ENCODE measurements at regions not wholly inside any gene's neighbourhood (a gene's known extent, or its start where the extent isn't known, plus 50 kb on each side); places are given as distances from the start of the nearest gene placed in this dataset.

GRCh38 chr7:69398986-69399385, 199.3 kb upstream of the AUTS2 start:
- intact Hi-C loops (cut with DNase I; ENCODE audit: low total_unique reads), result no loop called here
- no peak for ATAC-seq

GRCh38 chr7:69399401-69399800, 198.9 kb upstream of the AUTS2 start:
- intact Hi-C loops (cut with DNase I; ENCODE audit: low total_unique reads), result no loop called here
- no peaks in the 10 kb centered on the region for H3K9me3 ChIP-seq
- in situ Hi-C loops (cut with MboI; ENCODE audit: low sequenced_read_pairs in 4 of 4), result no loop called here
- no peaks in the 10 kb centered on the region for H3K36me3 ChIP-seq
- H3K4me3 ChIP-seq, result no peak overlapping the region
- H3K27ac ChIP-seq, result no peak overlapping the region
- no peaks in the 10 kb centered on the region for H3K4me1 ChIP-seq
- no peaks in the 10 kb centered on the region for H3K27me3 ChIP-seq
- ATAC-seq, result no peak
- no peak for TF ChIP-seq CTCF (IDR thresholded peaks at IDR 0.05 in 4 of 5, conservative IDR thresholded peaks at IDR 0.05 in 1 of 5)
- no peak for TF ChIP-seq POLR2A (IDR thresholded peaks at IDR 0.05)
- peak in 1 of 2 donors; percentile 12 for DNase-seq

More at GRCh38 chr7:69398986-69399385, 199.3 kb upstream of the AUTS2 start:
- Histone ChIP-seq H3K36me3 (no peaks in the 10 kb centered on the region), H3K4me3 (no peak overlapping the region), H3K27ac (no peak overlapping the region), H3K9me3 (no peaks in the 10 kb centered on the region), H3K4me1 (no peaks in the 10 kb centered on the region), H3K27me3 (no peaks in the 10 kb centered on the region)
- no peak for TF ChIP-seq CTCF (IDR thresholded peaks at IDR 0.05 in 4 of 5, conservative IDR thresholded peaks at IDR 0.05 in 1 of 5)
- no peak for TF ChIP-seq POLR2A (IDR thresholded peaks at IDR 0.05)
- no peak for DNase-seq
- in situ Hi-C loops (cut with MboI; ENCODE audit: low sequenced_read_pairs in 4 of 4), result no loop called here

DNA sequence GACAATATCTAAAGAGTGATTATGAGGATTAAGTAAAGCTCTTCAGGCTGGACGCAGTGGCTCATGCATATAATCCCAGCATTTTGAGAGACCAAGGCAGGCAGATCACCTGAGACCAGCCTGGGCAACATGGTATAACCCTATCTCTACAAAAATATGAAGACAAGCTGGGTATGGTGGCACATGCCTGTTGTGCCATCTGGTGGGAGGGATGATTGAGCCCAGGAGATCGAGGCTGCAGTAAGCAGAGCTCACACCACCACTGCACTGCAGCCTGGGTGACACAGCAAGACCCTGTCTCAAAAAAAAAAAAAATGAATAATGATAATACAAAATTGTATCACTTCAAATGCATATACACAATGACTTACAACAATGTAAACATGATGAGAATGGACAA, 195.6 kb upstream of the AUTS2 start:
- TF ChIP-seq POLR2A (IDR thresholded peaks at IDR 0.05) (no peak), CTCF (IDR thresholded peaks at IDR 0.05 in 4 of 5, conservative IDR thresholded peaks at IDR 0.05 in 1 of 5) (no peak)
- in situ Hi-C loops (cut with MboI; ENCODE audit: low sequenced_read_pairs in 4 of 4) (no loop called here), intact Hi-C loops (cut with DNase I; ENCODE audit: low total_unique reads) (no loop called here)
- no peak for ATAC-seq
- Histone ChIP-seq H3K4me3 (no peak overlapping the region), H3K27me3 (no peaks in the 10 kb centered on the region), H3K27ac (no peak overlapping the region), H3K9me3 (no peaks in the 10 kb centered on the region), H3K36me3 (no peaks in the 10 kb centered on the region), H3K4me1 (no peaks in the 10 kb centered on the region)
- DNase-seq, result no peak

DNA sequence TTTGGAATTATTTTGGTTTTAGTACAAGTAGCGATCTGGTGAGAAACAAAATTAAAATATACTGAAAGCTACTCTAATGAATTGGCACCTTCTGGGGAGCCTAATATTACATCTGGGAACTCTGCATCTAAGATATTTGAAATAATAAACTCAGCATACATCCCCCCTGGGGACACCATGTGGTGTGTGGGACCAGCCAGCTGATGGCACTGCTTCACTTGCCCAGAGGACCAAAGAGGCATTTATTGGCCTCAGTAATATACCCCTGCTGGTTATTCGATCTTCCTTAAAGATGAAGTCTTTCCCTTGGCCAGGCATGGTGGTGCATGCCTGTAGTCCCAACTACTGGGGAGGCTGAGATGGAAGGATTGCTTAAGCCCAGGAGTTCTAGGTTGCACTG, 195.1 kb upstream of the AUTS2 start:
- no peaks in the 10 kb centered on the region for H3K27me3 ChIP-seq
- H3K36me3 ChIP-seq, result no peaks in the 10 kb centered on the region
- no peak overlapping the region for H3K4me3 ChIP-seq
- no peak overlapping the region for H3K27ac ChIP-seq
- DNase-seq, result no peak
- no peak for ATAC-seq
- in situ Hi-C loops (cut with MboI; ENCODE audit: low sequenced_read_pairs in 4 of 4), result no loop called here
- no peaks in the 10 kb centered on the region for H3K9me3 ChIP-seq
- no peaks in the 10 kb centered on the region for H3K4me1 ChIP-seq
- no peak for TF ChIP-seq CTCF (IDR thresholded peaks at IDR 0.05 in 4 of 5, conservative IDR thresholded peaks at IDR 0.05 in 1 of 5)
- intact Hi-C loops (cut with DNase I; ENCODE audit: low total_unique reads), result no loop called here

GRCh38 chr7:69411018-69411417, 187.3 kb upstream of the AUTS2 start:
- Histone ChIP-seq H3K27me3 (no peaks in the 10 kb centered on the region), H3K9me3 (no peaks in the 10 kb centered on the region), H3K27ac (no peak overlapping the region), H3K36me3 (no peaks in the 10 kb centered on the region), H3K4me3 (no peak overlapping the region), H3K4me1 (peaks cover 0 to 9% of the 10 kb centered on the region in 2 donors)
- ATAC-seq, result no peak
- no peak for DNase-seq
- intact Hi-C loops (cut with DNase I; ENCODE audit: low total_unique reads), result loop anchor here (5.0 kb wide), 1 partner anchor 186 kb away; the partner anchor contains the start of gene AUTS2
- in situ Hi-C loops (cut with MboI; ENCODE audit: low sequenced_read_pairs in 4 of 4), result no loop called here
- TF ChIP-seq POLR2A (IDR thresholded peaks at IDR 0.05) (no peak), CTCF (IDR thresholded peaks at IDR 0.05 in 4 of 5, conservative IDR thresholded peaks at IDR 0.05 in 1 of 5) (no peak)

All from gastrocnemius medialis (tissue), 4 donors.